H1 (cell line): ENCODE measurements at regions not wholly inside any gene's neighbourhood (a gene's known extent, or its start where the extent isn't known, plus 50 kb on each side); places are given as distances from the start of the nearest gene placed in this dataset.

ENCODE experiments used
- CTCF ChIA-PET: fragments of 300-600 bp; sonication (Branson Sonifier 250); formaldehyde crosslinking; loops from one replicate; lab custom pipeline; 2021; ENCODE audit not compliant: partially characterized antibody; lab: Charles Lee
- POLR2A ChIA-PET: fragments of 300-600 bp; sonication (Branson Sonifier 250); formaldehyde crosslinking; loops from one replicate; lab custom pipeline; 2021; ENCODE audit warnings: inconsistent platforms; ENCODE audit not compliant: partially characterized antibody; lab: Charles Lee
- DNase-seq, 2 experiments: peaks; one replicate each; pipeline versions ENCODE4 v3.0.0 to v3.0.0-alpha.2; 2010 to 2022; ENCODE audit warnings: low spot score in 2 of 2, low read depth in 1 of 2, mixed read lengths in 1 of 2
- FAIRE-seq: peaks from 2 replicates; lab custom pipeline; 2011; peaks lifted over from hg19 to GRCh38; lab: Jason Lieb, UNC
- H2AFZ ChIP-seq: 2 replicates; pipeline ENCODE4 v1.8.1; 2012; ENCODE audit warnings: low read length, inconsistent platforms
- H2AK5ac ChIP-seq: 2 replicates; pipeline ENCODE4 v1.6.1; 2013; ENCODE audit warnings: low read depth, low read length
- H2BK120ac ChIP-seq: replicated peaks from 2 replicates; pipeline ENCODE3; 2013; ENCODE audit warnings: low read depth, low read length, inconsistent platforms
- H2BK12ac ChIP-seq: 2 replicates; pipeline ENCODE4 v1.6.1; 2013; ENCODE audit warnings: low read depth, low read length
- H2BK15ac ChIP-seq: 2 replicates; pipeline ENCODE4 v1.6.1; 2013; ENCODE audit warnings: low read length
- H2BK20ac ChIP-seq: 2 replicates; pipeline ENCODE4 v1.6.1; 2013; ENCODE audit warnings: low read length
- H2BK5ac ChIP-seq: 2 replicates; pipeline ENCODE4 v1.6.1; 2013; ENCODE audit warnings: low read depth, low read length
- H3K14ac ChIP-seq: 2 replicates; pipeline ENCODE4 v1.6.1; 2013; ENCODE audit warnings: inconsistent platforms; ENCODE audit not compliant: insufficient read length
- H3K18ac ChIP-seq: 2 replicates; pipeline ENCODE4 v1.6.1; 2013; ENCODE audit warnings: low read length; ENCODE audit errors: extremely low read depth
- H3K23ac ChIP-seq: 2 replicates; pipeline ENCODE4 v1.6.1; 2013; ENCODE audit warnings: inconsistent platforms; ENCODE audit not compliant: insufficient read length
- H3K23me2 ChIP-seq: 2 replicates; pipeline ENCODE4 v1.6.1; 2013; ENCODE audit warnings: low read depth, low read length
- H3K27ac ChIP-seq: 2 replicates; pipeline ENCODE4 v1.6.1; 2011; ENCODE audit warnings: low read depth, low read length, inconsistent platforms
- H3K27me3 ChIP-seq, 4 experiments: replicated peaks in 1 of 4; 1 replicate in 1 of 4; 2 replicates in 3 of 4; pipeline versions ENCODE4 v1.6.1 to v1.8.1; 2011 to 2013; ENCODE audit warnings: low read length in 3 of 4, mild to moderate bottlenecking in 3 of 4, inconsistent platforms in 2 of 4, mixed read lengths in 2 of 4, moderate library complexity in 1 of 4; ENCODE audit not compliant: control insufficient read depth in 3 of 4, insufficient read depth in 3 of 4; ENCODE audit errors: extremely low read depth in 1 of 4
- H3K36me3 ChIP-seq, 4 experiments: 2 replicates each; pipeline versions ENCODE4 v1.6.1 to v1.8.1; 2011 to 2013; ENCODE audit warnings: mild to moderate bottlenecking in 4 of 4, low read length in 3 of 4, moderate library complexity in 2 of 4, control low read depth in 1 of 4, inconsistent platforms in 1 of 4; ENCODE audit not compliant: insufficient read depth in 4 of 4, control insufficient read depth in 2 of 4
- H3K4ac ChIP-seq: replicated peaks from 2 replicates; pipeline ENCODE3; 2013; ENCODE audit warnings: low read length, low read depth, mixed read lengths, inconsistent platforms; ENCODE audit not compliant: insufficient read length
- H3K4me1 ChIP-seq, 4 experiments: replicated peaks in 1 of 4; 1 replicate in 1 of 4; 2 replicates in 3 of 4; pipeline versions ENCODE4 v1.6.1 to v1.8.1; 2011 to 2013; ENCODE audit warnings: low read length in 3 of 4, inconsistent platforms in 2 of 4, mixed read lengths in 1 of 4; ENCODE audit not compliant: insufficient read depth in 4 of 4, control insufficient read depth in 3 of 4
- H3K4me2 ChIP-seq, 2 experiments: 2 replicates each; pipeline versions ENCODE4 v1.6.1 to v1.8.1; 2011 to 2013; ENCODE audit warnings: low read depth in 2 of 2, low read length in 2 of 2, control low read depth in 1 of 2, inconsistent platforms in 1 of 2, mild to moderate bottlenecking in 1 of 2; ENCODE audit not compliant: insufficient read depth in 1 of 2
- H3K4me3 ChIP-seq, 4 experiments: fragments of 200-600, 300-600 bp in 1 of 4; sonication (generic), shearing (Covaris generic), sonication (Bioruptor Twin) in 1 of 4; 2 replicates each; pipeline versions ENCODE4 v1.5.1 to v1.8.1; 2011 to 2016; ENCODE audit warnings: low read length in 4 of 4, low read depth in 3 of 4, control low read depth in 2 of 4, inconsistent platforms in 2 of 4, mild to moderate bottlenecking in 2 of 4, mixed read lengths in 1 of 4, moderate library complexity in 1 of 4; ENCODE audit not compliant: insufficient read depth in 2 of 4; ENCODE audit errors: extremely low read depth in 1 of 4
- H3K56ac ChIP-seq: replicated peaks from 2 replicates; pipeline ENCODE3; 2013; ENCODE audit warnings: low read depth, mild to moderate bottlenecking, mixed read lengths, low read length, inconsistent platforms; ENCODE audit not compliant: insufficient read length
- H3K79me1 ChIP-seq: 2 replicates; pipeline ENCODE4 v1.6.1; 2013; ENCODE audit warnings: low read depth, low read length, control low read depth
- H3K79me2 ChIP-seq, 2 experiments: 2 replicates each; pipeline versions ENCODE4 v1.6.1 to v1.8.1; 2012 to 2013; ENCODE audit warnings: low read length in 2 of 2, mild to moderate bottlenecking in 2 of 2, inconsistent platforms in 1 of 2; ENCODE audit not compliant: insufficient read depth in 2 of 2, control insufficient read depth in 1 of 2
- H3K9ac ChIP-seq, 4 experiments: replicated peaks in 1 of 4; 1 replicate in 1 of 4; 2 replicates in 3 of 4; pipeline versions ENCODE4 v1.6.1 to v1.8.1; 2011 to 2013; ENCODE audit warnings: low read depth in 3 of 4, low read length in 3 of 4, control low read depth in 2 of 4, mild to moderate bottlenecking in 2 of 4, moderate library complexity in 2 of 4, inconsistent platforms in 1 of 4; ENCODE audit errors: extremely low read depth in 1 of 4
- H3K9me3 ChIP-seq, 2 experiments: 2 replicates each; pipeline versions ENCODE4 v1.6.1 to v1.8.1; 2012 to 2013; ENCODE audit warnings: mild to moderate bottlenecking in 2 of 2, moderate library complexity in 2 of 2, control low read depth in 1 of 2, inconsistent platforms in 1 of 2, low read depth in 1 of 2, low read length in 1 of 2, mixed read lengths in 1 of 2; ENCODE audit not compliant: insufficient read depth in 2 of 2
- H4K20me1 ChIP-seq, 2 experiments: replicated peaks in 1 of 2; 2 replicates each; pipeline versions ENCODE3 to v1.8.1; 2011 to 2013; ENCODE audit warnings: inconsistent platforms in 2 of 2, low read length in 2 of 2, mild to moderate bottlenecking in 1 of 2; ENCODE audit not compliant: insufficient read depth in 2 of 2, control insufficient read depth in 1 of 2
- H4K5ac ChIP-seq: 2 replicates; pipeline ENCODE4 v1.6.1; 2013; ENCODE audit warnings: low read length, low read depth, mixed read lengths, inconsistent platforms; ENCODE audit not compliant: insufficient read length
- H4K8ac ChIP-seq: 2 replicates; pipeline ENCODE4 v1.8.0; 2013; ENCODE audit warnings: mild to moderate bottlenecking, moderate library complexity, low read length, inconsistent platforms; ENCODE audit not compliant: insufficient read depth; ENCODE audit errors: extremely low read depth
- H4K91ac ChIP-seq: replicated peaks from 2 replicates; pipeline ENCODE3; 2013; ENCODE audit warnings: low read length, mixed read lengths, inconsistent platforms; ENCODE audit not compliant: insufficient read length
- CBX5 ChIP-seq: fragments of 300-800, 300-1000 bp; sonication (generic); IDR thresholded peaks from 2 replicates; pipeline ENCODE4 v1.7.1; 2016; ENCODE audit warnings: antibody characterized with exemption, low read length, low read depth
- CEBPB ChIP-seq: IDR thresholded peaks from 2 replicates; pipeline ENCODE4 v1.6.1; 2012; ENCODE audit warnings: low read depth, low read length
- JUND ChIP-seq: IDR thresholded peaks from 2 replicates; pipeline ENCODE4 v1.6.1; 2011; ENCODE audit warnings: mild to moderate bottlenecking, improper control_type of control experiment, low read length
- PHF8 ChIP-seq: fragments of 200-600 bp; sonication (generic); conservative IDR thresholded peaks from 2 replicates; pipeline ENCODE4 v1.7.1; 2012; ENCODE audit warnings: low read depth, mild to moderate bottlenecking, inconsistent platforms, low read length, moderate library complexity
- POLR2AphosphoS5 ChIP-seq: IDR thresholded peaks from 2 replicates; pipeline ENCODE4 v1.6.1; 2011; ENCODE audit warnings: low read depth, low read length
- SP1 ChIP-seq: IDR thresholded peaks from 2 replicates; pipeline ENCODE4 v1.6.1; 2011; ENCODE audit warnings: low read depth, low read length
- SP2 ChIP-seq: IDR thresholded peaks from 2 replicates; pipeline ENCODE4 v1.6.1; 2012; ENCODE audit warnings: mild to moderate bottlenecking, low read length, inconsistent platforms
- YY1 ChIP-seq: IDR thresholded peaks from 2 replicates; pipeline ENCODE4 v1.6.1; 2011; ENCODE audit warnings: low read depth, mild to moderate bottlenecking, low read length
- WGBS, 2 experiments: shearing (Covaris generic) in 1 of 2; methylation state at CpG; one replicate each; pipeline versions ENCODE4 v1.1.6 to v1.1.7; 2013 to 2015; ENCODE audit warnings: low lambda C conversion rate in 2 of 2, mixed read lengths in 2 of 2, inconsistent platforms in 1 of 2, low coverage in 1 of 2, missing lambda C conversion rate in 1 of 2; ENCODE audit not compliant: insufficient replicate concordance in 2 of 2, insufficient coverage in 1 of 2, insufficient read length in 1 of 2; ENCODE audit errors: extremely low coverage in 1 of 2, missing lambda C conversion rate in 1 of 2; 5-methylcytosine and 5-hydroxymethylcytosine counted together
- TF ChIP-seq, protein P1 (sequence below): IDR thresholded peaks from 2 replicates; pipeline ENCODE4 v1.6.1; 2011; ENCODE audit warnings: low read length, improper control_type of control experiment
- TF ChIP-seq, protein P2 (sequence below): IDR thresholded peaks from 2 replicates; pipeline ENCODE4 v1.6.1; 2011; ENCODE audit warnings: low read depth, mild to moderate bottlenecking, low read length; ENCODE audit not compliant: insufficient read depth

- H2BK12ac ChIP-seq, result no peak overlapping the region
- WGBS, 2 experiments, result 95% methylated on average over 3 of the region's 3 CpGs; no CpG with 5 or more reads in 1 of the 2 experiments
Measured at GRCh38 chr19:27742041-27742440, 1470.9 kb downstream of the UQCRFS1 start.

More at GRCh38 chr19:27742041-27742440, 1470.9 kb downstream of the UQCRFS1 start:
- peaks cover 15 to 43% of the 10 kb centered on the region in 2 experiments for H3K9me3 ChIP-seq
- no peak overlapping the region for H3K23ac ChIP-seq
- DNase-seq (no peak), FAIRE-seq (no peak)
- no peak overlapping the region for H3K4me3 ChIP-seq
- ChIA-PET POLR2A (no interaction called here), CTCF (no interaction called here)
- TF ChIP-seq CEBPB (no peak), PHF8 (no peak), YY1 (no peak), CBX5 (no peak), JUND (no peak), SP2 (no peak), SP1 (no peak), POLR2AphosphoS5 (no peak)
- TF ChIP-seq, protein P1, sequence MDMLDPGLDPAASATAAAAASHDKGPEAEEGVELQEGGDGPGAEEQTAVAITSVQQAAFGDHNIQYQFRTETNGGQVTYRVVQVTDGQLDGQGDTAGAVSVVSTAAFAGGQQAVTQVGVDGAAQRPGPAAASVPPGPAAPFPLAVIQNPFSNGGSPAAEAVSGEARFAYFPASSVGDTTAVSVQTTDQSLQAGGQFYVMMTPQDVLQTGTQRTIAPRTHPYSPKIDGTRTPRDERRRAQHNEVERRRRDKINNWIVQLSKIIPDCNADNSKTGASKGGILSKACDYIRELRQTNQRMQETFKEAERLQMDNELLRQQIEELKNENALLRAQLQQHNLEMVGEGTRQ, result no peak
- TF ChIP-seq, protein P2, sequence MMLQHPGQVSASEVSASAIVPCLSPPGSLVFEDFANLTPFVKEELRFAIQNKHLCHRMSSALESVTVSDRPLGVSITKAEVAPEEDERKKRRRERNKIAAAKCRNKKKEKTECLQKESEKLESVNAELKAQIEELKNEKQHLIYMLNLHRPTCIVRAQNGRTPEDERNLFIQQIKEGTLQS, result no peak
- H3K4me2 ChIP-seq, result no peak overlapping the region
- H3K18ac ChIP-seq, result no peak overlapping the region
- H2BK15ac ChIP-seq, result no peak overlapping the region
- H3K79me1 ChIP-seq, result no peaks in the 10 kb centered on the region
- no peaks in the 10 kb centered on the region for H3K23me2 ChIP-seq
- no peak overlapping the region for H2BK20ac ChIP-seq
- H4K91ac ChIP-seq, result no peak overlapping the region
- no peak overlapping the region for H3K56ac ChIP-seq
- no peak overlapping the region for H2BK5ac ChIP-seq
- H3K36me3 ChIP-seq, result no peaks in the 10 kb centered on the region; a peak in 1 of 8 replicates
- no peaks in the 10 kb centered on the region; a peak in 1 of 7 replicates for H3K4me1 ChIP-seq
- H2AFZ ChIP-seq, result no peak overlapping the region
- no peaks in the 10 kb centered on the region for H4K20me1 ChIP-seq
- no peak overlapping the region for H3K4ac ChIP-seq
- H2BK120ac ChIP-seq, result no peak overlapping the region
- no peak overlapping the region for H4K5ac ChIP-seq
- no peak overlapping the region for H3K9ac ChIP-seq
- no peaks in the 10 kb centered on the region for H3K79me2 ChIP-seq
- H3K27me3 ChIP-seq, result peaks cover 0 to 8% (median 3%) of the 10 kb centered on the region in 4 experiments; a peak in 3 of 7 replicates
- H4K8ac ChIP-seq, result no peak overlapping the region
- H3K27ac ChIP-seq, result no peak overlapping the region
- no peak overlapping the region for H2AK5ac ChIP-seq
- H3K14ac ChIP-seq, result no peak overlapping the region
